ENCODE measurements at regions not wholly inside any gene's neighbourhood (a gene's known extent, or its start where the extent isn't known, plus 50 kb on each side); places are given as distances from the start of the nearest gene placed in this dataset.

- Histone ChIP-seq H3K27ac (ENCODE audit: insufficient read depth, low read depth, low read length, poor library complexity, severe bottlenecking) (no peak overlapping the region), H3K36me3 (ENCODE audit: control insufficient read depth, insufficient read depth, low read length) (no peaks in the 10 kb centered on the region), H3K4me3 (ENCODE audit: insufficient read depth, low read depth, low read length) (no peak overlapping the region), H3K27me3 (ENCODE audit: control insufficient read depth, insufficient read depth, low read length, poor library complexity, severe bottlenecking) (no peaks in the 10 kb centered on the region), H3K9me3 (ENCODE audit: control insufficient read depth, low read length) (no peaks in the 10 kb centered on the region), H3K4me1 (ENCODE audit: control insufficient read depth, insufficient read depth, low read length) (no peaks in the 10 kb centered on the region)
- 93 to 97% methylated on average over 1 of the region's 2 CpGs for WGBS, 2 experiments
Measured at GRCh38 chr7:16172366-16172765, 249.0 kb downstream of the CRPPA start.

GRCh38 chr7:16171928-16172327 is 249.4 kb downstream of the CRPPA start:
- Histone ChIP-seq H3K27ac (ENCODE audit: insufficient read depth, low read depth, low read length, poor library complexity, severe bottlenecking) (no peak overlapping the region), H3K9me3 (ENCODE audit: control insufficient read depth, low read length) (no peaks in the 10 kb centered on the region), H3K36me3 (ENCODE audit: control insufficient read depth, insufficient read depth, low read length) (no peaks in the 10 kb centered on the region), H3K4me3 (ENCODE audit: insufficient read depth, low read depth, low read length) (no peak overlapping the region), H3K4me1 (ENCODE audit: control insufficient read depth, insufficient read depth, low read length) (no peaks in the 10 kb centered on the region), H3K27me3 (ENCODE audit: control insufficient read depth, insufficient read depth, low read length, poor library complexity, severe bottlenecking) (no peaks in the 10 kb centered on the region)
- 95 to 97% methylated on average over 3 of the region's 3 CpGs for WGBS, 2 experiments

GRCh38 chr7:16170671-16171070 is 250.7 kb downstream of the CRPPA start:
- no peaks in the 10 kb centered on the region for H3K36me3 ChIP-seq (ENCODE audit: control insufficient read depth, insufficient read depth, low read length)
- H3K27me3 ChIP-seq (ENCODE audit: control insufficient read depth, insufficient read depth, low read length, poor library complexity, severe bottlenecking) = no peaks in the 10 kb centered on the region
- WGBS, 2 experiments = 93 to 94% methylated on average over 18 of the region's 18 CpGs
- no peak overlapping the region for H3K4me3 ChIP-seq (ENCODE audit: insufficient read depth, low read depth, low read length)
- H3K9me3 ChIP-seq (ENCODE audit: control insufficient read depth, low read length) = no peaks in the 10 kb centered on the region
- H3K4me1 ChIP-seq (ENCODE audit: control insufficient read depth, insufficient read depth, low read length) = no peaks in the 10 kb centered on the region
- no peak overlapping the region for H3K27ac ChIP-seq (ENCODE audit: insufficient read depth, low read depth, low read length, poor library complexity, severe bottlenecking)

- Histone ChIP-seq H3K27me3 (ENCODE audit: control insufficient read depth, insufficient read depth, low read length, poor library complexity, severe bottlenecking) (no peaks in the 10 kb centered on the region), H3K27ac (ENCODE audit: insufficient read depth, low read depth, low read length, poor library complexity, severe bottlenecking) (no peak overlapping the region), H3K9me3 (ENCODE audit: control insufficient read depth, low read length) (no peaks in the 10 kb centered on the region), H3K4me1 (ENCODE audit: control insufficient read depth, insufficient read depth, low read length) (no peaks in the 10 kb centered on the region), H3K36me3 (ENCODE audit: control insufficient read depth, insufficient read depth, low read length) (no peaks in the 10 kb centered on the region), H3K4me3 (ENCODE audit: insufficient read depth, low read depth, low read length) (no peak overlapping the region)
- 92 to 97% methylated on average over 2 of the region's 2 CpGs for WGBS, 2 experiments
Measured at GRCh38 chr7:16169537-16169936, 251.8 kb downstream of the CRPPA start.

- Histone ChIP-seq H3K9me3 (ENCODE audit: control insufficient read depth, low read length) (no peaks in the 10 kb centered on the region), H3K4me3 (ENCODE audit: insufficient read depth, low read depth, low read length) (no peak overlapping the region), H3K4me1 (ENCODE audit: control insufficient read depth, insufficient read depth, low read length) (no peaks in the 10 kb centered on the region), H3K27ac (ENCODE audit: insufficient read depth, low read depth, low read length, poor library complexity, severe bottlenecking) (no peak overlapping the region), H3K27me3 (ENCODE audit: control insufficient read depth, insufficient read depth, low read length, poor library complexity, severe bottlenecking) (no peaks in the 10 kb centered on the region), H3K36me3 (ENCODE audit: control insufficient read depth, insufficient read depth, low read length) (no peaks in the 10 kb centered on the region)
- WGBS, 2 experiments = 86 to 91% methylated on average over 3 of the region's 3 CpGs
Measured at GRCh38 chr7:16167526-16167925, 253.8 kb downstream of the CRPPA start.

- H3K9me3 ChIP-seq (ENCODE audit: control insufficient read depth, low read length) = no peaks in the 10 kb centered on the region
- no peak overlapping the region for H3K27ac ChIP-seq (ENCODE audit: insufficient read depth, low read depth, low read length, poor library complexity, severe bottlenecking)
- no peaks in the 10 kb centered on the region for H3K27me3 ChIP-seq (ENCODE audit: control insufficient read depth, insufficient read depth, low read length, poor library complexity, severe bottlenecking)
- 92 to 93% methylated on average over 4 of the region's 4 CpGs for WGBS, 2 experiments
- no peaks in the 10 kb centered on the region for H3K36me3 ChIP-seq (ENCODE audit: control insufficient read depth, insufficient read depth, low read length)
- no peak overlapping the region for H3K4me3 ChIP-seq (ENCODE audit: insufficient read depth, low read depth, low read length)
- no peaks in the 10 kb centered on the region for H3K4me1 ChIP-seq (ENCODE audit: control insufficient read depth, insufficient read depth, low read length)
Measured at GRCh38 chr7:16144361-16144760, 277.0 kb downstream of the CRPPA start.

GRCh38 chr7:16137944-16138343 is 283.4 kb downstream of the CRPPA start:
- Histone ChIP-seq H3K27me3 (ENCODE audit: control insufficient read depth, insufficient read depth, low read length, poor library complexity, severe bottlenecking) (no peaks in the 10 kb centered on the region), H3K27ac (ENCODE audit: insufficient read depth, low read depth, low read length, poor library complexity, severe bottlenecking) (no peak overlapping the region)
- WGBS, 2 experiments = no CpG with 5 or more reads among the region's 2 CpGs

GRCh38 chr7:16136896-16137295 is 284.4 kb downstream of the CRPPA start:
- Histone ChIP-seq H3K36me3 (ENCODE audit: control insufficient read depth, insufficient read depth, low read length) (no peaks in the 10 kb centered on the region), H3K27ac (ENCODE audit: insufficient read depth, low read depth, low read length, poor library complexity, severe bottlenecking) (no peak overlapping the region), H3K4me3 (ENCODE audit: insufficient read depth, low read depth, low read length) (no peak overlapping the region), H3K27me3 (ENCODE audit: control insufficient read depth, insufficient read depth, low read length, poor library complexity, severe bottlenecking) (no peaks in the 10 kb centered on the region), H3K9me3 (ENCODE audit: control insufficient read depth, low read length) (no peaks in the 10 kb centered on the region), H3K4me1 (ENCODE audit: control insufficient read depth, insufficient read depth, low read length) (no peaks in the 10 kb centered on the region)
- 92 to 95% methylated on average over 2 of the region's 2 CpGs for WGBS, 2 experiments

More at GRCh38 chr7:16137944-16138343, 283.4 kb downstream of the CRPPA start:
- H3K4me3 ChIP-seq (ENCODE audit: insufficient read depth, low read depth, low read length) = no peak overlapping the region
- no peaks in the 10 kb centered on the region for H3K9me3 ChIP-seq (ENCODE audit: control insufficient read depth, low read length)
- H3K36me3 ChIP-seq (ENCODE audit: control insufficient read depth, insufficient read depth, low read length) = no peaks in the 10 kb centered on the region
- no peaks in the 10 kb centered on the region for H3K4me1 ChIP-seq (ENCODE audit: control insufficient read depth, insufficient read depth, low read length)

- Histone ChIP-seq H3K27ac (ENCODE audit: insufficient read depth, low read depth, low read length, poor library complexity, severe bottlenecking) (no peak overlapping the region), H3K27me3 (ENCODE audit: control insufficient read depth, insufficient read depth, low read length, poor library complexity, severe bottlenecking) (no peaks in the 10 kb centered on the region), H3K4me3 (ENCODE audit: insufficient read depth, low read depth, low read length) (no peak overlapping the region), H3K4me1 (ENCODE audit: control insufficient read depth, insufficient read depth, low read length) (no peaks in the 10 kb centered on the region), H3K36me3 (ENCODE audit: control insufficient read depth, insufficient read depth, low read length) (no peaks in the 10 kb centered on the region), H3K9me3 (ENCODE audit: control insufficient read depth, low read length) (no peaks in the 10 kb centered on the region)
Measured at GRCh38 chr7:16135658-16136057, 285.7 kb downstream of the CRPPA start.

GRCh38 chr7:16130111-16131110 is 290.9 kb downstream of the CRPPA start:
- H3K9me3 ChIP-seq (ENCODE audit: control insufficient read depth, low read length) = no peaks in the 10 kb centered on the region
- H3K4me3 ChIP-seq (ENCODE audit: insufficient read depth, low read depth, low read length) = no peak overlapping the region
- H3K27me3 ChIP-seq (ENCODE audit: control insufficient read depth, insufficient read depth, low read length, poor library complexity, severe bottlenecking) = no peaks in the 10 kb centered on the region
- H3K36me3 ChIP-seq (ENCODE audit: control insufficient read depth, insufficient read depth, low read length) = no peaks in the 10 kb centered on the region
- H3K4me1 ChIP-seq (ENCODE audit: control insufficient read depth, insufficient read depth, low read length) = no peaks in the 10 kb centered on the region
- WGBS, 2 experiments = 86% methylated on average over 1 of the region's 1 CpG; no CpG with 5 or more reads in 1 of the 2 experiments
- no peak overlapping the region for H3K27ac ChIP-seq (ENCODE audit: insufficient read depth, low read depth, low read length, poor library complexity, severe bottlenecking)

Measured in ectodermal cell (in vitro differentiated cells).